ENCODE measurements at regions not wholly inside any gene's neighbourhood (a gene's known extent, or its start where the extent isn't known, plus 50 kb on each side); places are given as distances from the start of the nearest gene placed in this dataset.

DNA sequence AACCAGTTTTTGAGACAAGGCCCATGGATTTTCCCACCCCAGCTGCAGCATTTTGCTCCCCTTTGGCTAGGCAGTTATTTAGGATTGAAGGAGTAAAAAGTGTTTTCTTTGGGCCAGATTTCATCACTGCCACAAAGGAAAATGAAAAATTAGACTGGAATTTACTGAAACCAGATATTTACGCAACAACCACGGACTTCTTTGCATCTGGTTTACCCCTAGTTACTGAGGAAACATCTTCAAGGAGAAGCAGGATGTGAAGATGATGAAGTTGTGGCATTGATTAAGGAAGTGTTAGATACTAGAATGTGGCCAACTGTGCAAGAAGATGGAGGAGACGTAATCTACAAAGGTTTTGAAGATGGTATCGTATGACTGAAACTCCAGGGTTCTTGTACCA is 165.2 kb upstream of the MYRIP start:
- TF ChIP-seq, protein P1, sequence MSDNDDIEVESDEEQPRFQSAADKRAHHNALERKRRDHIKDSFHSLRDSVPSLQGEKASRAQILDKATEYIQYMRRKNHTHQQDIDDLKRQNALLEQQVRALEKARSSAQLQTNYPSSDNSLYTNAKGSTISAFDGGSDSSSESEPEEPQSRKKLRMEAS (IDR thresholded peaks at IDR 0.05), result no peak
- TF ChIP-seq, protein P2, sequence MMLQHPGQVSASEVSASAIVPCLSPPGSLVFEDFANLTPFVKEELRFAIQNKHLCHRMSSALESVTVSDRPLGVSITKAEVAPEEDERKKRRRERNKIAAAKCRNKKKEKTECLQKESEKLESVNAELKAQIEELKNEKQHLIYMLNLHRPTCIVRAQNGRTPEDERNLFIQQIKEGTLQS (IDR thresholded peaks at IDR 0.05), result no peak
- TF ChIP-seq ZFX (IDR thresholded peaks at IDR 0.05) (no peak), SRF (IDR thresholded peaks at IDR 0.05; ENCODE audit: low read depth) (no peak), FOSL1 (IDR thresholded peaks at IDR 0.05; ENCODE audit: low read depth) (no peak), SIN3A (IDR thresholded peaks at IDR 0.05; ENCODE audit: low read depth) (no peak)
- TF ChIP-seq, protein P3, sequence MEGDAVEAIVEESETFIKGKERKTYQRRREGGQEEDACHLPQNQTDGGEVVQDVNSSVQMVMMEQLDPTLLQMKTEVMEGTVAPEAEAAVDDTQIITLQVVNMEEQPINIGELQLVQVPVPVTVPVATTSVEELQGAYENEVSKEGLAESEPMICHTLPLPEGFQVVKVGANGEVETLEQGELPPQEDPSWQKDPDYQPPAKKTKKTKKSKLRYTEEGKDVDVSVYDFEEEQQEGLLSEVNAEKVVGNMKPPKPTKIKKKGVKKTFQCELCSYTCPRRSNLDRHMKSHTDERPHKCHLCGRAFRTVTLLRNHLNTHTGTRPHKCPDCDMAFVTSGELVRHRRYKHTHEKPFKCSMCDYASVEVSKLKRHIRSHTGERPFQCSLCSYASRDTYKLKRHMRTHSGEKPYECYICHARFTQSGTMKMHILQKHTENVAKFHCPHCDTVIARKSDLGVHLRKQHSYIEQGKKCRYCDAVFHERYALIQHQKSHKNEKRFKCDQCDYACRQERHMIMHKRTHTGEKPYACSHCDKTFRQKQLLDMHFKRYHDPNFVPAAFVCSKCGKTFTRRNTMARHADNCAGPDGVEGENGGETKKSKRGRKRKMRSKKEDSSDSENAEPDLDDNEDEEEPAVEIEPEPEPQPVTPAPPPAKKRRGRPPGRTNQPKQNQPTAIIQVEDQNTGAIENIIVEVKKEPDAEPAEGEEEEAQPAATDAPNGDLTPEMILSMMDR (IDR thresholded peaks at IDR 0.05 in 2 of 3, conservative IDR thresholded peaks at IDR 0.05 in 1 of 3; ENCODE audit: borderline replicate concordance in 1 of 3, insufficient read depth in 1 of 3, low read depth in 2 of 3, low read length in 2 of 3), result no peak

All from HCT116 (cell line).